Mucosa of rectum (tissue), 2 donors: ENCODE measurements at regions not wholly inside any gene's neighbourhood (a gene's known extent, or its start where the extent isn't known, plus 50 kb on each side); places are given as distances from the start of the nearest gene placed in this dataset.
"Not testable (repeated sequence)": the region's sequence is repeated elsewhere in the genome, so short reads cannot be mapped to it uniquely, and the experiment has no call there.

ENCODE experiments used
- H3K27ac ChIP-seq, 2 donors: one replicate each; pipeline ENCODE4 v1.7.0; 2013; ENCODE audit warnings: inconsistent platforms in 2 of 2, low read depth in 2 of 2, low read length in 2 of 2
- H3K27me3 ChIP-seq, 2 donors: one replicate each; pipeline ENCODE4 v1.7.0; 2013; ENCODE audit warnings: low read length in 2 of 2; ENCODE audit not compliant: control insufficient read depth in 2 of 2, insufficient read depth in 2 of 2
- H3K36me3 ChIP-seq, 2 donors: one replicate each; pipeline ENCODE4 v1.7.0; 2013; ENCODE audit warnings: low read length in 2 of 2; ENCODE audit not compliant: control insufficient read depth in 2 of 2, insufficient read depth in 2 of 2
- H3K4me1 ChIP-seq, 2 donors: one replicate each; pipeline ENCODE4 v1.7.0; 2013; ENCODE audit warnings: low read length in 2 of 2, mild to moderate bottlenecking in 1 of 2; ENCODE audit not compliant: control insufficient read depth in 2 of 2, insufficient read depth in 2 of 2
- H3K4me3 ChIP-seq, 2 donors: one replicate each; pipeline ENCODE4 v1.7.0; 2013; ENCODE audit warnings: low read length in 2 of 2
- H3K9ac ChIP-seq, 2 donors: one replicate each; pipeline ENCODE4 v1.7.0; 2013; ENCODE audit warnings: low read length in 2 of 2, low read depth in 1 of 2, mild to moderate bottlenecking in 1 of 2
- H3K9me3 ChIP-seq, 2 donors: one replicate each; pipeline ENCODE4 v1.7.0; 2013; ENCODE audit warnings: low read length in 2 of 2; ENCODE audit not compliant: control insufficient read depth in 2 of 2
- donor health status: healthy.
- donor health status: Normal muscosa, but diverticular disease.

DNA sequence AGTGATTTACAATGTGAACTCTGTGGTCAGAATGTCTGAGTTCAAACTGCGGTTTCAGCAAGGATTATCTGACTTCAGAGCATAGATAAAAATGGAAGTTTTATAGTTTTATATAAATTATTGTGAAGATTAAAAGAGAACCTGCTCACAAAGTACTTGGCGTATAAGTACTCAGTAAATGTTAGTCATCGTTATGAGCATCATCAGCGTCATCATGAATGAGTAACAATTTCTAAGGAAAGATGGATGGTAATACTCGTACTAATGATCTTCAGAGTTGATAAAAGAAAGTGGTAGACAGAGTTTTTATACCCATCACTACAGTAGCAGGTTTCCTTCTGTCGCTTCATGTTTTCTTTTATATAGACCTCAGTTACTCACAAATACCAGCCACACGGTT lies 341.8 kb downstream of the RAP2B start:
- H3K4me1 ChIP-seq: no peaks in the 10 kb centered on the region
- H3K27ac ChIP-seq: no peak overlapping the region
- no peak overlapping the region for H3K9ac ChIP-seq
- H3K9me3 ChIP-seq: no peaks in the 10 kb centered on the region
- H3K36me3 ChIP-seq: no peaks in the 10 kb centered on the region
- H3K27me3 ChIP-seq: no peaks in the 10 kb centered on the region
- no peak overlapping the region for H3K4me3 ChIP-seq

DNA sequence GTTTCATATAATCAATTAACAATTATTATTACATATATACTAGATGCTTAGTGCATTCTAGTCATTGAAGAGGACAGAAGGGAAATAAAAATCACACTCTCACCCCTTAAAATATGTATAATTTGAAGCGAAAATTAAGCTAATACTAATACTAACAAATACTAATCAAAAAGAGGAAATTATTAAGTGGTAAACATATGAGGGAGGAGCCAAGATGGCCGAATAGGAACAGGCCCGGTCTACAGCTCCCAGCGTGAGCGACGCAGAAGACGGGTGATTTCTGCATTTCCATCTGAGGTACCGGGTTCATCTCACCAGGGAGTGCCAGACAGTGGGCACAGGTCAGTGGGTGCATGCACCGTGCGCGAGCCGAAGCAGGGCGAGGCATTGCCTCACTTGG lies 344.2 kb downstream of the RAP2B start:
- not testable (repeated sequence) for H3K27ac ChIP-seq

DNA sequence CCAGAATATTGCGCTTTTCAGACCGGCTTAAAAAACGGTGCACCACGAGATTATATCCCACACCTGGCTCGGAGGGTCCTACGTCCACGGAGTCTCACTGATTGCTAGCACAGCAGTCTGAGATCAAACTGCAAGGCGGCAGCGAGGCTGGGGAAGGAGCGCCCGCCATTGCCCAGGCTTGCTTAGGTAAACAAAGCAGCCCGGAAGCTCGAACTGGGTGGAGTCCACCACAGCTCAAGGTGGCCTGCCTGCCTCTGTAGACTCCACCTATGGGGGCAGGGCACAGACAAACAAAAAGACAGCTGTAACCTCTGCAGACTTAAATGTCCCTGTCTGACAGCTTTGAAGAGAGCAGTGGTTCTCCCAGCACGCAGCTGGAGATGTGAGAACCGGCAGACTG lies 344.7 kb downstream of the RAP2B start:
- H3K4me3 ChIP-seq, H3K27ac ChIP-seq, H3K27me3 ChIP-seq, H3K9me3 ChIP-seq, H3K9ac ChIP-seq, H3K4me1 ChIP-seq, H3K36me3 ChIP-seq: not testable (repeated sequence)

More for the DNA sequence above, 344.2 kb downstream of the RAP2B start:
- H3K36me3 ChIP-seq, H3K9ac ChIP-seq, H3K9me3 ChIP-seq, H3K27me3 ChIP-seq, H3K4me1 ChIP-seq, H3K4me3 ChIP-seq: not testable (repeated sequence)

DNA sequence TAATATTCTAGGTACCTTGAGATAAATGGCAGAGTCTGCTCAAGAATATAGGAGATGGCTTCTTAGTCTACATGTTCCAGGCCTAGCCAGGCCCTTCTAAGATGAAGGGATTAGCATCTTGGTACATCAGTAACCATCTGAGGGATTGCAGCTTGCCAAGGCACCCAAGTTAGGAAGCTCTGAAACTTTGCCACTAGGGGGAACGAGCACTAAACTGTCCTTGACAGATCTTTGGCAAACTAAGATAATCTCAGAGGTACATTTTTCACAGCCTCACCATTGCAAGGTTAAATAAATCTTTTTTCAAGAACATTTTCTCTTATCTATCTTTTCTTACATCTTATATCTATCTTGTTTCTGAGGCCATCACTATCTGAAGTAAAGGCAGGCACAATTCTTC lies 351.2 kb downstream of the RAP2B start:
- Histone ChIP-seq H3K4me3 (no peak overlapping the region), H3K36me3 (no peaks in the 10 kb centered on the region), H3K27me3 (no peaks in the 10 kb centered on the region), H3K9me3 (peaks cover 0 to under 1% of the 10 kb centered on the region in 2 donors), H3K9ac (no peak overlapping the region), H3K4me1 (no peaks in the 10 kb centered on the region), H3K27ac (no peak overlapping the region)

DNA sequence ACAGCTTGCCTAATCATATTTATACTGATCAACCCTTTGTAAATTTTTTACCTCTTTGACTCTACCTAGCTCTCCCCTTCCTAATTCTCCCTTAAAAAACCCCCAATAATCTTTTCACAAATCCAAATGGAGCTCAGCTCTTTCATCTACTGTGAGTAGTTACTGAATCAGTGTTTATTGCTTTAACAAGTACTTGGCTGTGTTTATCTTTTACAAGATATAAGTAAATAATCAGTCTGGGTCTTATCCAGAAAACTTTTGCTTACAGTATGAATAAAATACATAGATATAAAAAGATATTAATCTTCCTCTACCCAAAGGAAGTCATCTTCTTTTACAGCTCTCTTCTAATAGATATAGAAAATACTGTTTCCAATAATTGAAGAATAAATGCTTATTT lies 366.4 kb downstream of the RAP2B start:
- no peaks in the 10 kb centered on the region for H3K36me3 ChIP-seq
- H3K4me1 ChIP-seq: no peaks in the 10 kb centered on the region
- H3K27ac ChIP-seq: no peak overlapping the region
- no peaks in the 10 kb centered on the region for H3K27me3 ChIP-seq
- H3K9ac ChIP-seq: no peak overlapping the region
- no peaks in the 10 kb centered on the region for H3K9me3 ChIP-seq
- no peak overlapping the region for H3K4me3 ChIP-seq

DNA sequence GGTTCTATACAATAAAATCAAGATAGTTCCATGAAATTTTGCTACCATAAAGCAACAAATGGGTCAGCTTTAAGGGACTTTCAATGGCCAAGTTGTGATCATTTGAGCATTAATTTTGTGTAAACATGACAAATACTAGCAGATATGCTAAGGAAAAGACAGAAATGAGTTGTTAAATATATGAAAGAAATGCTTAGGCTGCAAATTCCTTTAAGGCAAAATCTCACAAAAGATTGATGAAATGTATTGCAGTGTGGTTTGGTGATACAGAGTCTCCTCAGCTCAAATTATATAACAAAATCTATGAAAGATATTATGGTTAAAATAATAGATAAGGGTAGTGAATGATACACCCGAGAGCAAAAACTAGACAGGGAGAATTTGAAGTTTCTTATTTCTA lies 377.2 kb downstream of the RAP2B start:
- Histone ChIP-seq H3K27me3 (no peaks in the 10 kb centered on the region), H3K27ac (no peak overlapping the region), H3K4me3 (no peak overlapping the region), H3K36me3 (no peaks in the 10 kb centered on the region), H3K4me1 (no peaks in the 10 kb centered on the region), H3K9ac (no peak overlapping the region), H3K9me3 (no peaks in the 10 kb centered on the region)

DNA sequence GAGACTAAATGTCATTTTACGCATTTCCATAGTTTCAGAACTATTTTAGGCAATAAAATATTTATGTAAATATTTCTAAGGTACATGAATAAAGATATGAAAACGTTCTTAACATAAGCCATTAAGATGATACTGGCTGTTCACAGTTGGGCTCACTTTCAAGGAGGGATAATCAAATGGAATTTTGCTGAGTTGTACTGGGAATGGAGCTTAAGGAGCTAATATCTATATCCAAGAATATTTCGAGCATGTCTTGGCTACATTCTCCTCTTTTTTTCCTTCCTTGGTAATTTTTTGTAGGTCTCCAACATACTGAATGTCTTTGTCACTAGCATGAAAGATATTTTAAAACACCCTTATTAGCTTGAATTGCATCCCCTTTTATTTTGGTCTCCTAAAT lies 383.4 kb downstream of the RAP2B start:
- Histone ChIP-seq H3K9me3 (no peaks in the 10 kb centered on the region), H3K4me1 (no peaks in the 10 kb centered on the region), H3K4me3 (no peak overlapping the region), H3K36me3 (no peaks in the 10 kb centered on the region), H3K9ac (no peak overlapping the region), H3K27me3 (no peaks in the 10 kb centered on the region), H3K27ac (no peak overlapping the region)

DNA sequence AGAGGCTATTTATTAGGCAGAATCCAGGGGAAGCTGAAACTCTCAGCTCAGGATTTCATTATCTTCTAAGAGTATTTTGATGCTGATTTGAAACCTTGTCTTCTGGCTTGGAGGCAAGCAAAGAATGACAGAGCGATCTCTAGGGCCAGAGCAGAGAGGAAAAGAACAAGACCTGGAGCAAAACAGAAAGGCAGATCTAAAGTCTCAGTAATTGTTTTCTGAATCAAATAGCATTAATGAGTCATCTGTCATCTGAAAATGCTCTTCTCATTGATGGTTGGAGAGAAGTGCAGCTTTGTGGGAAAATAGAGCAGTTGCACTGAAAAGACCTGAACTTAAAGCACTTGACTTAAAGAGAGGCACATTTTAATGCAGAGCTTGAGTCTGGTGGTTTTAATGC lies 385.9 kb downstream of the RAP2B start:
- Histone ChIP-seq H3K9me3 (no peaks in the 10 kb centered on the region), H3K4me1 (no peaks in the 10 kb centered on the region), H3K27me3 (no peaks in the 10 kb centered on the region), H3K4me3 (no peak overlapping the region), H3K9ac (no peak overlapping the region), H3K27ac (no peak overlapping the region), H3K36me3 (no peaks in the 10 kb centered on the region)

DNA sequence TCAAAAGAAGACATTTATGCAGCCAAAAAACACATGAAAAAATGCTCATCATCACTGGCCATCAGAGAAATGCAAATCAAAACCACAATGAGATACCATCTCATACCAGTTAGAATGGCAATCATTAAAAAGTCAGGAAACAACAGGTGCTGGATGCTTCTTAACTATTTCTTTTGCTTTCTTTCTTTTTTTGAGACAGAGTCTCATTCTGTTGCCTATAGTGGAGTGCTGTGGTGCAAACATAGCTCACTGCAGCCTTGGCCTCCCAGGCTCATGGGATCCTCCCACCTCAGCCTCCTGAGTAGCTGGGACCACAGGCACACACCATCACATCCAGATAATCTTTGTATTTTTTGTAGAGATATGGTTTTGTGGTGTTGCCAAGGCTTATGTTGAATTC lies 387.7 kb downstream of the RAP2B start:
- H3K4me1 ChIP-seq, H3K27me3 ChIP-seq, H3K27ac ChIP-seq, H3K4me3 ChIP-seq, H3K36me3 ChIP-seq, H3K9ac ChIP-seq, H3K9me3 ChIP-seq: not testable (repeated sequence)

DNA sequence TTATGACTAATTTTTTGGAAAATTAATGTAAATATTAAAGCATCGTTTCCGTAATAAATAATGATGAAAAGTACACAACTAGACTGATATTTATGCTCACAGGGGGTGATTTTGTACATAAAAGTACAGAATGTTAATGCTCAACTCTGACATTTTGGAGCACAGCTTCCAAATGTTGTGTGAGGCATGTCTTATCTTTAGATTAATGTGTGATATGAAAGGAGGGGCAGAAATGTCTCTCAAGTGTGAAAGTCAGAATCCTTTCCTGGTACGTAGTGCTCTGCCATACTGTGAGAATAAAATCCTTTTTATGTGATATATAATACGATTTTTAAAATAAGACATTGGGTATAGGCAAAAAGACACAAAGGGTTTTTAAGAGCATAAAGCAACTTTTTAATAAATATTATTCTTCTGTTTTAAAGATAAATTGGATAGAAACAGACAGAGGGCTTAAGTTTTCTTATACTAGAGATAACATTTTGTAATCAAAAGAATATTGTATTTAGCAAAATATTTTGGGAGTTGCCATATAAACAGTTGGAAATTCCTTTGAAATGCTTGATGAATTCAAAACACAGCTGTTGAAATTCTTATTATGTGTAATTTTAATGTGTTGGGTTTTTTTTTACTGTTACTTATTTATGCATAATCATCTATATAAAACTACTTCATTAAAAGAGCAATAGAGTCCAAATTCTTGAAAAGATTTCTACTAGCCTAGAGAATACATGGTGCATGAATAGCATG lies 389.7 kb downstream of the RAP2B start:
- H3K36me3 ChIP-seq: no peaks in the 10 kb centered on the region
- no peaks in the 10 kb centered on the region for H3K27me3 ChIP-seq
- no peaks in the 10 kb centered on the region for H3K4me1 ChIP-seq
- H3K9me3 ChIP-seq: no peaks in the 10 kb centered on the region
- no peak overlapping the region for H3K27ac ChIP-seq
- H3K4me3 ChIP-seq: no peak overlapping the region
- H3K9ac ChIP-seq: no peak overlapping the region
